Mesothelial cell of epicardium (in vitro differentiated cells): ENCODE measurements at regions not wholly inside any gene's neighbourhood (a gene's known extent, or its start where the extent isn't known, plus 50 kb on each side); places are given as distances from the start of the nearest gene placed in this dataset.

Source experiments
- DNase-seq, 2 experiments: peaks; one replicate each; pipeline ENCODE4 v3.0.0; 2021; ENCODE audit warnings: low spot score in 2 of 2; ENCODE audit not compliant: unreplicated experiment in 2 of 2
- H3K27ac Mint-ChIP-seq: 2 replicates; pipeline ENCODE4 v1.8.0; 2021; ENCODE audit warnings: mixed read lengths
- H3K27me3 Mint-ChIP-seq: 2 replicates; pipeline ENCODE4 v1.8.0; 2021; ENCODE audit warnings: low read depth, mixed read lengths
- H3K36me3 Mint-ChIP-seq: 2 replicates; pipeline ENCODE4 v1.8.0; 2021; ENCODE audit warnings: mixed read lengths
- H3K4me1 Mint-ChIP-seq: 2 replicates; pipeline ENCODE4 v1.8.0; 2021; ENCODE audit warnings: mixed read lengths
- H3K4me3 Mint-ChIP-seq: 2 replicates; pipeline ENCODE4 v1.8.0; 2021; ENCODE audit warnings: mild to moderate bottlenecking, moderate library complexity, mixed read lengths
- H3K9me3 Mint-ChIP-seq: 2 replicates; pipeline ENCODE4 v1.8.0; 2021; ENCODE audit warnings: mixed read lengths
- TF ChIP-seq, protein P1 (sequence below): fragments of 200-600 bp; sonication (generic); IDR thresholded peaks from one replicate; pipeline ENCODE4 v1.5.0; 2021; ENCODE audit warnings: antibody characterized with exemption; ENCODE audit not compliant: unreplicated experiment

DNA sequence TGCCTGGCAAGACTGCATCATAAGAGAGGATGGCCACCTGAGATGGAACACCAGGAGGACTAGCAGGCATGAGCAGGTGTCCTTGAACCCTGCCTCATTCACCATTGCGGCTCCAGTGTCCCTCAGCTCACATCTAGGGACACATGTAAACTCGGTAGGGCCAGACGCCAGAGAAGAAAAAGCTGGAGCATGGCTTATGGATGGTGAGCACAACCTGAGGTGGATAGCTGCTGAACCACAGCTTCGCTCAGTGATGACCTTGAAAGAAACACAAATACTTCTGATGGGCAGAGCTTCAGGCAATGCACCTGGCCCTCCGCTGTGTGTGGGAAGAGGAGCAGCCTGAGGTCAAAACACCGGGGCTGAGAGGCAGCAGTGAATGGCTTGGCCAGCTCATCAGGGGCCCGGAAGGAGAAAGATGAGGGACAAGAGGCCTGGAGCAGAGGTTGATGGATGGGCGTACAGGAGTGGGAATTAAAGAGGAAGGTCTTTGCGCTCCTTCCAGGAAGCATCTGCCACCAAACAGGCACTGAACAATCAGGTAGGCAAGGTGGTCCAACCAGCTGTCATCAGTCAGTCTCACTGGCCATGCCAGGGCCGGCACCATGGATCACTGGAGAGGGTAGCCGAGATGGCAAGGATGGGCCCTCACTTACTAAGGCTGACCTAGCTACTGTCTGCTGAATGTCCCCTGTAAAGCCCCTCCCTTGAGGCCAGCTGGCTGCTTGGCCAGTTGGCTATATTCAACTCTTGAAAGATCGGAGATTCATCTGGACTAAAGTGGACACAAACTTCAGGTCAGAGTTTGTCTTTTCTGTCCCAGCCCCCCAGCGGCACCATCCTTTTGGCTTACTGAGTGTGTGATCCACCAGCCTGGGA, 89.7 kb downstream of the MYEOV start:
- Mint-ChIP-seq H3K4me3 (no peak overlapping the region), H3K36me3 (peaks cover 3% of the 10 kb centered on the region), H3K4me1 (no peaks in the 10 kb centered on the region), H3K27me3 (peaks cover 2% of the 10 kb centered on the region), H3K9me3 (peaks cover 13% of the 10 kb centered on the region), H3K27ac (no peak overlapping the region)
- DNase-seq, result no peak
- TF ChIP-seq, protein P1, sequence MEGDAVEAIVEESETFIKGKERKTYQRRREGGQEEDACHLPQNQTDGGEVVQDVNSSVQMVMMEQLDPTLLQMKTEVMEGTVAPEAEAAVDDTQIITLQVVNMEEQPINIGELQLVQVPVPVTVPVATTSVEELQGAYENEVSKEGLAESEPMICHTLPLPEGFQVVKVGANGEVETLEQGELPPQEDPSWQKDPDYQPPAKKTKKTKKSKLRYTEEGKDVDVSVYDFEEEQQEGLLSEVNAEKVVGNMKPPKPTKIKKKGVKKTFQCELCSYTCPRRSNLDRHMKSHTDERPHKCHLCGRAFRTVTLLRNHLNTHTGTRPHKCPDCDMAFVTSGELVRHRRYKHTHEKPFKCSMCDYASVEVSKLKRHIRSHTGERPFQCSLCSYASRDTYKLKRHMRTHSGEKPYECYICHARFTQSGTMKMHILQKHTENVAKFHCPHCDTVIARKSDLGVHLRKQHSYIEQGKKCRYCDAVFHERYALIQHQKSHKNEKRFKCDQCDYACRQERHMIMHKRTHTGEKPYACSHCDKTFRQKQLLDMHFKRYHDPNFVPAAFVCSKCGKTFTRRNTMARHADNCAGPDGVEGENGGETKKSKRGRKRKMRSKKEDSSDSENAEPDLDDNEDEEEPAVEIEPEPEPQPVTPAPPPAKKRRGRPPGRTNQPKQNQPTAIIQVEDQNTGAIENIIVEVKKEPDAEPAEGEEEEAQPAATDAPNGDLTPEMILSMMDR, result no peak

DNA sequence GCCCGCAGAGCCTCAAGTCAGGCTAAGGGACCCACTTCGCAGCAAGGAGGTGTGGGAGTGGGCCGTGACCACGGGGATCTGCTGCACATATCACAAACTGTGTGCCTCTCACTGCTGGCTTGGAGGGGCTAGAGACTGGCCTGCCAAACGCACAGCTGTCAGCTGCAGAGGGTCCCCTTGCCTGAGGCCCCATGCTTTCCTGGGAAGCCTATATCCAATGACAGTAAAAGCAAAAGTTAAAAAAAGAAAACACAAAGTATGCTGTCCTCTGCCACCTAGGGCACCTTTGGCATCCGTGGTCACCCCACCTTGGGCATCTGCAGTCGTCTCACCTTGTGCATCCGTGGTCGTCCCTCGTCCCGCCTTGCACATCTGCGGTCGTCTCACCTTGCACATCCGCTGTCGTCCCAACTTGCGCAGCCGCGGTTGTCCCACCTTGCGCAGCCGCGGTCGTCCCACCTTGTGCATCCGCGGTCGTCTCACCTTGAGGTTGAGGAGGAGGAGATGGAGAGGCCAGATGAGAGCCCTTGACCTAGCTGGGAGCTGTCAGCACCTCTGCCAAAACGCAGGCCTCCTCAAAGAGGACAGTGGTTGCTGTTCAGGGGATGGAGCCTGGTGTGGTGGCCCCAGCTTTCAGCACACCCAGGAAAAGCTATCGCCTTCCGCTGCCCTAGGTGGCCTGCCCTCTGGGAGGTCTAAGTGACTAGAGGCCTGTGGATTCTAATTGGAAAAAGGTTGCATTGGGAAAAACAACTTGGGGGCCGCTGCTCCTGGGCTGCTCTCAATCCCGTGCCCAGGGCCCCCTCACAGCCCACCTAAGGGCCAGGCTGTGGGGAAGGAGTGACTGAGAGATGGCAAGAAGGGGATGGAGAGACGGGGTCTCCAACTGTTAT, 90.5 kb downstream of the MYEOV start:
- Mint-ChIP-seq H3K36me3 (peaks cover 5% of the 10 kb centered on the region), H3K27ac (no peak overlapping the region), H3K4me1 (no peaks in the 10 kb centered on the region), H3K4me3 (no peak overlapping the region), H3K9me3 (peaks cover 20% of the 10 kb centered on the region), H3K27me3 (no peaks in the 10 kb centered on the region)
- DNase-seq, result peak; percentile 15 to 33
- TF ChIP-seq, protein P1, result no peak

DNA sequence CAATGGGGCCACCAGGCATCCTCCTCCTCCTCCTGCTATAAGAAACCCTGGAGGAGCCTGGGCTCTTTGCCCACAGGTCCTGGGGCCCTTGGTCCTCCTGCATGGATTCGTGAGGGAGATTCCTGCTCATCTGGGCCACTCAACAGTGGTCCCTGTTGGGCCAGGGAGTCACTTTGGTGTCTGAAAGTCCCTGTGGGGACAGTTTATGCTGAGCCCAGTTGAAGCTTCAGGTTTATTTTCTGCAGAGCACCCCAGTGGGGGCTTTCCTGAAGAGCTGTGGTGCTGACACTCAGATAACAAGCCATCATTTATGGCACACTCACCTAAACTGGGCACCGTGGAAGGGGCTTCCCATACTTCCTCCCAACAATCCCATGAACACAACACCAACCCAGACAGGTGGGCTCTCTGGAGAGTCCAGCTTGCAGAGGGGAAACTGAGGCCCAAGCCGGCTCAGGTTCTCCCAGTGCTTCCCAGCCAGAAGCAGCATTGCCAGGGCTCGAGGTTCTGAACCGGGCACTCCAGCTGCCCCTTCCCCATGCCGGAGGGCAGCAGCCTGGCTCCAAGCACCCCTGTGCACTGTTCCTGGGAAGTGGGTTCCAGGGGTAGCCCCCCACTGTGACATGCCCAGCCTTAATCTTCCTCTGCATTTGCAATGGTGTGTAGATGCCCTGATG, 91.3 kb downstream of the MYEOV start:
- no peak for DNase-seq
- Mint-ChIP-seq H3K27ac (no peak overlapping the region), H3K9me3 (peaks cover 20% of the 10 kb centered on the region), H3K4me3 (no peak overlapping the region), H3K4me1 (no peaks in the 10 kb centered on the region), H3K27me3 (no peaks in the 10 kb centered on the region), H3K36me3 (peaks cover 5% of the 10 kb centered on the region)
- TF ChIP-seq, protein P1, result no peak

DNA sequence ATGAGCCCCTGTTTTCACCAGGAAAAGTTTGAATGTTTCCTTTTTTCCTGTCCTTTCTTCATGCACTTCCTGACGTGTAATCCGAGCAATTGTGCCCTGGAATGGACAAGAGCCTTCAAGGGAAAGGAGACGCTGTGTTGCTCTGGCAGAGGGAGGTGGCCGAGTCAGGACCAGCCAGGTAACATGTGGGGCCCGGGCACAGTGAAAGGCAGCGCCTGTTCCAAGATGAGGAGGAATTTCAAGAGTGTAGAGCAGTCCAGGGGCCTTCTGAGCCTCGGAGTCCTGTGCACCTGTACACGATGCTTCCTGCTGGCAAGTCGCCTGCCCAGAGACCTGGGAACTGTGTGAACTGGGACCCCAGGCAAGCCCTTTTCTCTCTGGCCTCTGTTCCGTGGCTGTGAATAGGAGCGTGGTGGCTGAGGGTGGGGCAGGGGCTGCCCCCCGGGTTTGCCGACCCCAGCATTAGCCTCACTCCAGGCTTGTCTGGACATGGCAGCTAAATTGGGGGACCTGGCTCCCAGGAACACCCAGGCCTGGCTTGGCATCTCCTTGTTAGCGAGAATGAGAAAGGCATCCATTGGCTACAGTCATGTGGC, 92.0 kb downstream of the MYEOV start:
- TF ChIP-seq, protein P1, result no peak
- Mint-ChIP-seq H3K27ac (no peak overlapping the region), H3K4me3 (no peak overlapping the region), H3K9me3 (peaks cover 20% of the 10 kb centered on the region), H3K27me3 (no peaks in the 10 kb centered on the region), H3K36me3 (peaks cover 5% of the 10 kb centered on the region), H3K4me1 (no peaks in the 10 kb centered on the region)
- peak in 1 of 2 experiments; percentile 35 for DNase-seq
